BLaER1 (cell line): ENCODE measurements at regions not wholly inside any gene's neighbourhood (a gene's known extent, or its start where the extent isn't known, plus 50 kb on each side); places are given as distances from the start of the nearest gene placed in this dataset.

Source experiments
- H3K27ac ChIP-seq: shearing (Covaris generic); formaldehyde crosslinking; 2 replicates; pipeline ENCODE4 v1.8.1; 2022
- H3K27me3 ChIP-seq: shearing (Covaris generic); formaldehyde crosslinking; 2 replicates; pipeline ENCODE4 v1.8.1; 2022
- H3K36me3 ChIP-seq: shearing (Covaris generic); formaldehyde crosslinking; 2 replicates; pipeline ENCODE4 v1.8.1; 2022
- H3K4me1 ChIP-seq: shearing (Covaris generic); formaldehyde crosslinking; 2 replicates; pipeline ENCODE4 v1.8.1; 2022
- H3K4me2 ChIP-seq: shearing (Covaris generic); formaldehyde crosslinking; 2 replicates; pipeline ENCODE4 v1.8.1; 2022
- H3K4me3 ChIP-seq: shearing (Covaris generic); formaldehyde crosslinking; 2 replicates; pipeline ENCODE4 v1.8.1; 2022
- H3K9ac ChIP-seq: shearing (Covaris generic); formaldehyde crosslinking; 2 replicates; pipeline ENCODE4 v1.8.1; 2022
- H3K9me3 ChIP-seq: shearing (Covaris generic); formaldehyde crosslinking; 2 replicates; pipeline ENCODE4 v1.8.1; 2022
- H4K20me1 ChIP-seq: shearing (Covaris generic); formaldehyde crosslinking; 2 replicates; pipeline ENCODE4 v1.8.1; 2022
- Cebpa-rat ChIP-seq: shearing (Covaris generic); IDR thresholded peaks from 2 replicates; pipeline ENCODE4 v1.8.1; 2022

DNA sequence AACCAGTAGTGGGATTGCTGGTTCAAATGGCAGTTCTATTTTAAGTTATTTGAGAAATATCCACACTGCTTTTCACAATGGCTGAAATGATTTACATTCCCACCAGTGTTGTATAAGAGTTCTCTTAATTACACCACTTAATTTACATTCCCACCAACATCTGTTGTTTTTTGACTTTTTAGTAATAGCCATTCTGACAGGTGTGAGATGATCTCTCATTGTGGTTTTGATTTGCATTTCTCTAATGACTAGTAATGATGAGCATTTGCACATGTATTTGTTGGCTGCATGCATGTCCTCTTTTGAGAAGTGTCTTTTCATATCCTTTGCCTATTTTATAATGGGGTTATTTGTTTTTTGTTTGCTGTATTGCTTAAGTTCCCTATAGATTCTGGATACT, 688.3 kb downstream of the PRR16 start:
- Histone ChIP-seq H3K4me3 (no peak overlapping the region), H3K27me3 (no peaks in the 10 kb centered on the region), H3K27ac (no peak overlapping the region), H3K4me1 (no peaks in the 10 kb centered on the region), H3K36me3 (no peaks in the 10 kb centered on the region), H3K9me3 (no peaks in the 10 kb centered on the region), H4K20me1 (no peaks in the 10 kb centered on the region), H3K9ac (no peak overlapping the region), H3K4me2 (no peak overlapping the region)
- TF ChIP-seq Cebpa-rat, result no peak

DNA sequence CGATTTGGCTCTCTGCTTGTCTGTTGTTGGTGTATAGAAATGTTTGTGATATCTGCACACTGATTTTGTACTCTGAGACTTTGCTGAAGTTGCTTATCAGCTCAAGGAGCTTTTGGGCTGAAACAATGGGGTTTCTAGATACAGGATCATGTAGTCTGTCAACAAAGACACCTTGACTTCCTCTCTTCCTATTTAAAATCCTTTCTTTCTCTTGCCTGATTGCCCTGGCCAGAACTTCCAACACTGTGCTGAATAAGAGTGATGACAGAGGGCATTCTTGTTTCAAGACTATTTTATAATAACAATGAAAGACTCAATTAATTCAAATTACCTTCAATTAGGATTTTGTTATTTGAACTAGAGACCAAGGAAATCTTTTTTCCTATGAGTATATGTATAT, 692.5 kb downstream of the PRR16 start:
- Histone ChIP-seq H3K4me3 (no peak overlapping the region), H3K4me2 (no peak overlapping the region), H3K4me1 (no peaks in the 10 kb centered on the region), H3K36me3 (no peaks in the 10 kb centered on the region), H3K27me3 (no peaks in the 10 kb centered on the region), H3K27ac (no peak overlapping the region), H4K20me1 (no peaks in the 10 kb centered on the region), H3K9ac (no peak overlapping the region), H3K9me3 (no peaks in the 10 kb centered on the region)
- TF ChIP-seq Cebpa-rat, result no peak

DNA sequence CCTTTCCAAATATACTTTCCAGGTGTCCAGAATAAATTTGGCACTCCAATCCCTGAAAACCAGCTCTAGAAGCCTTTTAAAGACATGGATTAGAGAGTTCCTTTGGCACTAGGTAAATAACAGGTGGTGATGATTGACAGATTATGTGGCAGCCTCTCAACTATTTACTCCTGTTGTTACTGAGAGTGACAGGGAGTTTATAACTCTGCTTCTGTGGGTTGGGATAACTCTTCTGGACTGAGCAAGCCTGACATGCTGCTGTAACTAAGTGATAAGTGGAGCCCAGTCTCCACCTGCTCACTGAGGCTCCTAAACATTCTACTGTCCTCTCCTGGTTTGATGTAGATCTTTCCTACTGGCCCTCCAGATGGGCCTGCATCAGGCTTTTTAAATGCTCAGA, 693.2 kb upstream of the FTMT start:
- H3K9me3 ChIP-seq, result no peaks in the 10 kb centered on the region
- TF ChIP-seq Cebpa-rat, result no peak
- H3K4me1 ChIP-seq, result no peaks in the 10 kb centered on the region
- no peaks in the 10 kb centered on the region for H3K36me3 ChIP-seq
- H4K20me1 ChIP-seq, result no peaks in the 10 kb centered on the region
- H3K27ac ChIP-seq, result no peak overlapping the region
- no peaks in the 10 kb centered on the region for H3K27me3 ChIP-seq
- H3K4me2 ChIP-seq, result no peak overlapping the region
- no peak overlapping the region for H3K9ac ChIP-seq
- no peak overlapping the region for H3K4me3 ChIP-seq

GRCh38 chr5:121160591-121160990, 691.1 kb upstream of the FTMT start:
- Histone ChIP-seq H3K4me1 (no peaks in the 10 kb centered on the region), H3K9ac (no peak overlapping the region), H3K4me2 (no peak overlapping the region), H3K27me3 (no peaks in the 10 kb centered on the region), H3K9me3 (no peaks in the 10 kb centered on the region), H3K4me3 (no peak overlapping the region), H3K36me3 (no peaks in the 10 kb centered on the region), H4K20me1 (no peaks in the 10 kb centered on the region), H3K27ac (no peak overlapping the region)
- no peak for TF ChIP-seq Cebpa-rat

DNA sequence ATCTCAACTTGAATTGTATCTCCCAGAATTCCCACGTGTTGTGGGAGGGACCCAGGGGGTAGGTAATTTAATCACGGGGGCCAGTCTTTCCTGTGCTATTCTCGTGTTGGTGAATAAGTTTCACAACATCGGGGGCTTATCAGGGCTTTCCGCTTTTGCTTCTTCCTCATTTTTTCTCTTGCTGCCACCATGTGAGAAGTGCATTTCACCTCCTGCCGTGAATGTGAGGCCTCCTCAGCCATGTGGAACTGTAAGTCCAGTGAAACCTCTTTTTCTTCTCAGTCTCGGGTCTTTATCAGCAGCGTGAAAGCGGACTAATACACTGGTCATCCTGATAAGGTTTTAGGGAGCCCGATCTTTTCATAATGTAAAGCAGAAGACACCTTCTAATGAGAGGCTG, 687.0 kb upstream of the FTMT start:
- Histone ChIP-seq H4K20me1 (no peaks in the 10 kb centered on the region), H3K4me1 (no peaks in the 10 kb centered on the region), H3K27ac (no peak overlapping the region), H3K9ac (no peak overlapping the region), H3K9me3 (no peaks in the 10 kb centered on the region), H3K4me3 (no peak overlapping the region), H3K4me2 (no peak overlapping the region), H3K36me3 (no peaks in the 10 kb centered on the region), H3K27me3 (no peaks in the 10 kb centered on the region)
- no peak for TF ChIP-seq Cebpa-rat

GRCh38 chr5:121171361-121171760, 680.3 kb upstream of the FTMT start:
- Histone ChIP-seq H3K9ac (no peak overlapping the region), H3K4me2 (peak overlapping the region; percentile 37), H3K27me3 (no peaks in the 10 kb centered on the region), H3K4me1 (peaks cover 6% of the 10 kb centered on the region; the same call in 1 of the 2 replicates), H3K27ac (no peak overlapping the region), H3K9me3 (no peaks in the 10 kb centered on the region), H4K20me1 (no peaks in the 10 kb centered on the region), H3K36me3 (no peaks in the 10 kb centered on the region), H3K4me3 (no peak overlapping the region)
- TF ChIP-seq Cebpa-rat, result no peak

DNA sequence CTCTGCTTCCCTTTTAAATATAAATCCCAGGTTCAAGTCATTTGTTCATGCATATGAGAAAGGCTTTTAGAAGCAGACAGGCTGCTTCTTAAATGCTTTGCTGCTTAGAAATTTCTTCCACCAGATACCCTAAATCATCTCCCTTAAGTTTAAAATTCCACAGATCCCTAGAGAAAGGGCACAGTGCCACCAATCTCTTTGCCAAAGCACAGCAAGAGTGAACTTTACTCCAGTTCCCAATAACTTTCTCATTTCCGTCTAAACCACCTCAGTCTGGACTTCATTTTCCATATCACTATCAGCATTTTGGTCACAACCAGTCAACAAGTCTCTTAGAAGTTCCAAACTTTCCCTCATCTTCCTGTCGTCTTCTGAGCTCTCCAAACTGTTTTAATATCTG, 679.8 kb upstream of the FTMT start:
- peaks cover 6% of the 10 kb centered on the region; the same call in 1 of the 2 replicates for H3K4me1 ChIP-seq
- no peak for TF ChIP-seq Cebpa-rat
- H3K27me3 ChIP-seq, result no peaks in the 10 kb centered on the region
- H3K9me3 ChIP-seq, result no peaks in the 10 kb centered on the region
- peak overlapping the region; percentile 37 for H3K4me2 ChIP-seq
- H3K27ac ChIP-seq, result no peak overlapping the region
- no peak overlapping the region for H3K4me3 ChIP-seq
- H4K20me1 ChIP-seq, result no peaks in the 10 kb centered on the region
- H3K9ac ChIP-seq, result no peak overlapping the region
- no peaks in the 10 kb centered on the region for H3K36me3 ChIP-seq

DNA sequence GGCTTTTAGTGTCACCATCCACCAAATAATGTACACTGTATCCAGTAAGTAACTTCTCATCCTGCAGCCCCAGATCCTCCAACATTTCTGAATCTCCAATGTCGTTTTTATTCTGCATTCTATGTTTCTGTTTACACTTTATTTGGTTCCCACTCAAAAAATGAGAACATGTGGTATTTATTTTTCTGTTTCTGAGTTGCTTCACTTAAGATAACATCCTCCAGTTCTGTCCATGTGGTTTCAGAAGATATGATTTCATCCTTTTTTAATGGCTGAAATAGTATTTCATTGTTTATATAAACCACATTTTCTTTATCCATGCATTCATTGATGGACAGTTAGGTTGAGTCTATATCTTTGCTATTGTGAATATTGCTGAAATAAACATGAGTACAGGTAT, 677.3 kb upstream of the FTMT start:
- H3K9ac ChIP-seq, result no peak overlapping the region
- H3K27ac ChIP-seq, result no peak overlapping the region
- H3K9me3 ChIP-seq, result no peaks in the 10 kb centered on the region
- no peak for TF ChIP-seq Cebpa-rat
- H3K4me1 ChIP-seq, result peaks cover 6% of the 10 kb centered on the region; the same call in 1 of the 2 replicates
- no peaks in the 10 kb centered on the region for H3K36me3 ChIP-seq
- no peaks in the 10 kb centered on the region for H3K27me3 ChIP-seq
- no peak overlapping the region for H3K4me2 ChIP-seq
- no peaks in the 10 kb centered on the region for H4K20me1 ChIP-seq
- H3K4me3 ChIP-seq, result no peak overlapping the region

GRCh38 chr5:121175986-121176385, 675.7 kb upstream of the FTMT start:
- no peaks in the 10 kb centered on the region for H4K20me1 ChIP-seq
- H3K27ac ChIP-seq, result no peak overlapping the region
- H3K4me3 ChIP-seq, result no peak overlapping the region
- no peak overlapping the region for H3K9ac ChIP-seq
- no peak overlapping the region for H3K4me2 ChIP-seq
- H3K4me1 ChIP-seq, result peaks cover 6% of the 10 kb centered on the region; the same call in 1 of the 2 replicates
- H3K36me3 ChIP-seq, result no peaks in the 10 kb centered on the region
- H3K9me3 ChIP-seq, result no peaks in the 10 kb centered on the region
- H3K27me3 ChIP-seq, result no peaks in the 10 kb centered on the region
- no peak for TF ChIP-seq Cebpa-rat

- Histone ChIP-seq H3K9ac (no peak overlapping the region), H3K4me3 (no peak overlapping the region), H3K27me3 (no peaks in the 10 kb centered on the region), H3K4me2 (no peak overlapping the region), H3K36me3 (no peaks in the 10 kb centered on the region), H3K4me1 (no peaks in the 10 kb centered on the region), H4K20me1 (no peaks in the 10 kb centered on the region), H3K9me3 (no peaks in the 10 kb centered on the region), H3K27ac (no peak overlapping the region)
- no peak for TF ChIP-seq Cebpa-rat
Measured at GRCh38 chr5:121182788-121183490, 668.7 kb upstream of the FTMT start.

DNA sequence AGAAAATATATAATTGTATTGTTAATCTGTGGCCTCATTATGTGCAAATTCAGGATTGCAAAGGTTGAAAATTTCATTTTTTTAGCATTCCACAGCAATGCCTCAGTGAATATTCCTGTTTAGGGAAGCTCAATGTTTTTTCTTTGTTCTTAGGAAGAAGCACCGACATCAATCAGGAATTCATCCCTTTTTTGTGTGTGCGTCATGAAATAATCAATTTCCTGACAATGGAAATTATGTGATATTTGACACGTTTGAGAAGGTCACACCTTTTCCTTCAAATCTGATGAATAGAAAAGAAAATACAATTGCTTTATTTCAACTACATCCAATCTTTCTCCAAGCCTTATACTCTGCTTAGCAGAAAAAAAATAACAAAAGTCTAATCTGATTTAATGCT, 662.8 kb upstream of the FTMT start:
- no peaks in the 10 kb centered on the region for H4K20me1 ChIP-seq
- TF ChIP-seq Cebpa-rat, result no peak
- H3K4me2 ChIP-seq, result no peak overlapping the region
- H3K4me1 ChIP-seq, result no peaks in the 10 kb centered on the region
- H3K27me3 ChIP-seq, result no peaks in the 10 kb centered on the region
- no peaks in the 10 kb centered on the region for H3K9me3 ChIP-seq
- H3K27ac ChIP-seq, result no peak overlapping the region
- no peaks in the 10 kb centered on the region for H3K36me3 ChIP-seq
- H3K9ac ChIP-seq, result no peak overlapping the region
- H3K4me3 ChIP-seq, result no peak overlapping the region
